ENCODE measurements at regions not wholly inside any gene's neighbourhood (a gene's known extent, or its start where the extent isn't known, plus 50 kb on each side); places are given as distances from the start of the nearest gene placed in this dataset.

- Histone ChIP-seq H2AFZ (ENCODE audit: low read depth, low read length, severe bottlenecking) (no peak overlapping the region), H3K79me2 (ENCODE audit: insufficient read depth, low read length) (no peaks in the 10 kb centered on the region), H3K27ac (ENCODE audit: low read depth, low read length) (no peak overlapping the region), H3K9me3 (ENCODE audit: insufficient read depth, low read length) (no peaks in the 10 kb centered on the region), H3K36me3 (ENCODE audit: low read length) (no peaks in the 10 kb centered on the region), H3K9ac (ENCODE audit: low read length) (no peak overlapping the region), H3K4me2 (ENCODE audit: low read depth, low read length, poor library complexity, severe bottlenecking) (no peak overlapping the region), H3K9me2 (replicated peaks; ENCODE audit: insufficient read depth, low read length) (no peaks in the 10 kb centered on the region), H3K27me3 (ENCODE audit: low read length) (no peaks in the 10 kb centered on the region), H4K20me1 (ENCODE audit: low read depth, low read length) (no peaks in the 10 kb centered on the region), H3F3A (ENCODE audit: insufficient read depth) (no peaks in the 10 kb centered on the region), H3K4me3 (ENCODE audit: insufficient read depth, low read length, poor library complexity, severe bottlenecking) (no peak overlapping the region)
- TF ChIP-seq CTCF (IDR thresholded peaks at IDR 0.05; ENCODE audit: insufficient read depth, low read length, poor library complexity, severe bottlenecking): no peak
- no peak for TF ChIP-seq EZH2phosphoT487 (conservative IDR thresholded peaks at IDR 0.05; ENCODE audit: low read length)
Observed at GRCh38 chr2:118678985-118679384, 168.5 kb downstream of the EN1 start.

GRCh38 chr2:118677546-118677945 is 169.9 kb downstream of the EN1 start:
- Histone ChIP-seq H3K4me2 (ENCODE audit: low read depth, low read length, poor library complexity, severe bottlenecking) (no peak overlapping the region), H3K9ac (ENCODE audit: low read length) (no peak overlapping the region), H3K27ac (ENCODE audit: low read depth, low read length) (no peak overlapping the region), H4K20me1 (ENCODE audit: low read depth, low read length) (no peaks in the 10 kb centered on the region), H3K4me3 (ENCODE audit: insufficient read depth, low read length, poor library complexity, severe bottlenecking) (no peak overlapping the region), H3K9me2 (replicated peaks; ENCODE audit: insufficient read depth, low read length) (no peaks in the 10 kb centered on the region), H2AFZ (ENCODE audit: low read depth, low read length, severe bottlenecking) (no peak overlapping the region), H3F3A (ENCODE audit: insufficient read depth) (no peaks in the 10 kb centered on the region), H3K27me3 (ENCODE audit: low read length) (no peaks in the 10 kb centered on the region), H3K79me2 (ENCODE audit: insufficient read depth, low read length) (no peaks in the 10 kb centered on the region), H3K36me3 (ENCODE audit: low read length) (no peaks in the 10 kb centered on the region), H3K9me3 (ENCODE audit: insufficient read depth, low read length) (no peaks in the 10 kb centered on the region)
- no peak for TF ChIP-seq EZH2phosphoT487 (conservative IDR thresholded peaks at IDR 0.05; ENCODE audit: low read length)
- no peak for TF ChIP-seq CTCF (IDR thresholded peaks at IDR 0.05; ENCODE audit: insufficient read depth, low read length, poor library complexity, severe bottlenecking)

GRCh38 chr2:118675531-118675930 is 171.9 kb downstream of the EN1 start:
- Histone ChIP-seq H3K27me3 (ENCODE audit: low read length) (no peaks in the 10 kb centered on the region), H3K9ac (ENCODE audit: low read length) (no peak overlapping the region), H3K9me2 (replicated peaks; ENCODE audit: insufficient read depth, low read length) (no peaks in the 10 kb centered on the region), H3F3A (ENCODE audit: insufficient read depth) (no peaks in the 10 kb centered on the region), H3K4me2 (ENCODE audit: low read depth, low read length, poor library complexity, severe bottlenecking) (no peak overlapping the region), H3K4me3 (ENCODE audit: insufficient read depth, low read length, poor library complexity, severe bottlenecking) (no peak overlapping the region), H3K36me3 (ENCODE audit: low read length) (no peaks in the 10 kb centered on the region), H3K79me2 (ENCODE audit: insufficient read depth, low read length) (no peaks in the 10 kb centered on the region), H3K27ac (ENCODE audit: low read depth, low read length) (no peak overlapping the region), H4K20me1 (ENCODE audit: low read depth, low read length) (no peaks in the 10 kb centered on the region), H2AFZ (ENCODE audit: low read depth, low read length, severe bottlenecking) (no peak overlapping the region), H3K9me3 (ENCODE audit: insufficient read depth, low read length) (no peaks in the 10 kb centered on the region)
- TF ChIP-seq CTCF (IDR thresholded peaks at IDR 0.05; ENCODE audit: insufficient read depth, low read length, poor library complexity, severe bottlenecking) (no peak), EZH2phosphoT487 (conservative IDR thresholded peaks at IDR 0.05; ENCODE audit: low read length) (no peak)

Data from SU-DHL-6 (cell line).